IMR-90 (cell line): ENCODE measurements at regions not wholly inside any gene's neighbourhood (a gene's known extent, or its start where the extent isn't known, plus 50 kb on each side); places are given as distances from the start of the nearest gene placed in this dataset.

ENCODE experiments used
- ATAC-seq: fragments of 200-7000 bp; cut with Tn5 transposase; 2 replicates; pipeline ENCODE4 v1.9.1; 2020; ENCODE audit warnings: low read depth, mild to moderate bottlenecking, moderate library complexity
- BruUV-seq: library from RNA; stranded (reverse); fragments of 400-500 nt; replicated peaks from 2 replicates; lab custom pipeline; 2021; lab: Mats Ljungman, UMichigan
- CTCF ChIA-PET: fragments of 300-600 bp; formaldehyde crosslinking; extraction: SDS; loops from one replicate; lab custom pipeline; 2021; ENCODE audit warnings: antibody characterized with exemption; lab: Yijun Ruan, JAX
- POLR2A ChIA-PET: fragments of 300-600 bp; sonication (Branson Sonifier 250); formaldehyde crosslinking; loops from one replicate; lab custom pipeline; 2022; ENCODE audit warnings: antibody characterized with exemption; ENCODE audit not compliant: unreplicated experiment; lab: Charles Lee
- DNase-seq: peaks from one replicate; pipeline ENCODE4 v3.0.0; 2013
- H2AFZ ChIP-seq: replicated peaks from 2 replicates; pipeline ENCODE3; 2013; ENCODE audit warnings: low read length, mild to moderate bottlenecking; ENCODE audit not compliant: poor library complexity
- H2AK5ac ChIP-seq: 2 replicates; pipeline ENCODE4 v1.6.1; 2013; ENCODE audit warnings: low read depth, low read length, inconsistent platforms
- H2AK9ac ChIP-seq: replicated peaks from 2 replicates; pipeline ENCODE3; 2013; ENCODE audit warnings: mild to moderate bottlenecking, low read depth, low read length, moderate library complexity; ENCODE audit not compliant: poor library complexity
- H2BK120ac ChIP-seq: 2 replicates; pipeline ENCODE4 v1.6.1; 2013; ENCODE audit warnings: low read depth, low read length, inconsistent platforms
- H2BK15ac ChIP-seq: 3 replicates; pipeline ENCODE4 v1.6.1; 2013; ENCODE audit warnings: low read depth, low read length, inconsistent platforms
- H2BK20ac ChIP-seq: 2 replicates; pipeline ENCODE4 v1.6.1; 2013; ENCODE audit warnings: low read depth, mild to moderate bottlenecking, inconsistent platforms, low read length, moderate library complexity
- H2BK5ac ChIP-seq: 2 replicates; pipeline ENCODE4 v1.6.1; 2013; ENCODE audit warnings: mild to moderate bottlenecking, low read depth, low read length, inconsistent platforms; ENCODE audit not compliant: poor library complexity, severe bottlenecking
- H3K14ac ChIP-seq: replicated peaks from 2 replicates; pipeline ENCODE4 v1.6.1; 2013; ENCODE audit warnings: low read depth, low read length, inconsistent platforms
- H3K18ac ChIP-seq: 2 replicates; pipeline ENCODE4 v1.6.1; 2013; ENCODE audit warnings: low read depth, low read length, control low read depth
- H3K23ac ChIP-seq: 2 replicates; pipeline ENCODE4 v1.6.1; 2013; ENCODE audit warnings: low read depth, low read length, inconsistent platforms
- H3K27ac ChIP-seq: 2 replicates; pipeline ENCODE4 v1.5.1; 2013; ENCODE audit warnings: mild to moderate bottlenecking, control low read depth, low read length; ENCODE audit not compliant: insufficient read depth
- H3K27me3 ChIP-seq: 2 replicates; pipeline ENCODE4 v1.6.1; 2013; ENCODE audit warnings: low read length; ENCODE audit not compliant: control insufficient read depth, insufficient read depth
- H3K36me3 ChIP-seq: 2 replicates; pipeline ENCODE4 v1.6.1; 2013; ENCODE audit warnings: low read length, mixed read lengths; ENCODE audit not compliant: control insufficient read depth, insufficient read depth
- H3K4ac ChIP-seq: 2 replicates; pipeline ENCODE4 v1.6.1; 2013; ENCODE audit warnings: low read depth, low read length, inconsistent platforms
- H3K4me1 ChIP-seq: 2 replicates; pipeline ENCODE4 v1.6.1; 2013; ENCODE audit warnings: low read length, mixed read lengths; ENCODE audit not compliant: control insufficient read depth, insufficient read depth
- H3K4me2 ChIP-seq: 2 replicates; pipeline ENCODE4 v1.6.1; 2013; ENCODE audit warnings: low read depth, mild to moderate bottlenecking, control low read depth, low read length, moderate library complexity
- H3K4me3 ChIP-seq: 2 replicates; pipeline ENCODE4 v1.5.1; 2013; ENCODE audit warnings: low read depth, mild to moderate bottlenecking, control low read depth, low read length, moderate library complexity; ENCODE audit not compliant: insufficient read depth
- H3K56ac ChIP-seq: 2 replicates; pipeline ENCODE4 v1.6.1; 2013; ENCODE audit warnings: low read length, inconsistent platforms; ENCODE audit not compliant: insufficient read depth; ENCODE audit errors: extremely low read depth
- H3K79me1 ChIP-seq, 2 experiments: 2 replicates each; pipeline ENCODE4 v1.6.1; 2013; ENCODE audit warnings: low read length in 2 of 2, inconsistent platforms in 1 of 2, low read depth in 1 of 2
- H3K9ac ChIP-seq: 2 replicates; pipeline ENCODE4 v1.6.1; 2013; ENCODE audit warnings: low read depth, low read length, control low read depth
- H3K9me1 ChIP-seq: 2 replicates; pipeline ENCODE4 v1.6.1; 2013; ENCODE audit warnings: low read length, inconsistent platforms; ENCODE audit not compliant: insufficient read depth
- H3K9me3 ChIP-seq: 2 replicates; pipeline ENCODE4 v1.6.1; 2013; ENCODE audit warnings: low read length; ENCODE audit not compliant: control insufficient read depth, insufficient read depth
- H4K20me1 ChIP-seq: 2 replicates; pipeline ENCODE4 v1.6.1; 2013; ENCODE audit warnings: low read length, inconsistent platforms; ENCODE audit not compliant: insufficient read depth
- H4K5ac ChIP-seq: 2 replicates; pipeline ENCODE4 v1.6.1; 2013; ENCODE audit warnings: mild to moderate bottlenecking, low read depth, low read length, control low read depth
- H4K8ac ChIP-seq, 2 experiments: 2 replicates each; pipeline ENCODE4 v1.6.1; 2013; ENCODE audit warnings: low read depth in 2 of 2, low read length in 2 of 2, control low read depth in 1 of 2, inconsistent platforms in 1 of 2
- H4K91ac ChIP-seq: 2 replicates; pipeline ENCODE4 v1.6.1; 2013; ENCODE audit warnings: low read depth, low read length, inconsistent platforms; ENCODE audit not compliant: insufficient read depth
- BHLHE40 ChIP-seq: fragments of 150-350 bp; IDR thresholded peaks from 2 replicates; pipeline ENCODE4 v1.6.1; 2016; ENCODE audit warnings: mild to moderate bottlenecking, low read depth, low read length
- CEBPB ChIP-seq: IDR thresholded peaks from 2 replicates; pipeline ENCODE4 v1.6.1; 2012; ENCODE audit warnings: low read depth, low read length, improper control_type of control experiment
- RAD21 ChIP-seq: IDR thresholded peaks from 2 replicates; pipeline ENCODE4 v1.6.1; 2012; ENCODE audit warnings: low read length, improper control_type of control experiment
- WGBS, 2 experiments: methylation state at CpG; one replicate each; pipeline versions ENCODE4 v1.1.5 to v1.1.7; 2013; ENCODE audit warnings: missing lambda C conversion rate in 2 of 2; ENCODE audit not compliant: insufficient read length in 1 of 2; ENCODE audit errors: extremely low coverage in 2 of 2; 5-methylcytosine and 5-hydroxymethylcytosine counted together
- dilution Hi-C: fragments of 300-500 bp; cut with HindIII; formaldehyde crosslinking; loops from one replicate; pipeline ENCODE4 v1.14.3; 2018; ENCODE audit warnings: low sequenced_read_pairs; ENCODE audit not compliant: unreplicated experiment
- in situ Hi-C: fragments of 300-500 bp; cut with MboI; formaldehyde crosslinking; loops from 3 replicates; pipeline ENCODE4 v1.14.3; 2019; ENCODE audit warnings: low sequenced_read_pairs, inconsistent platforms, mixed read lengths
- intact Hi-C: fragments of 100-400 bp; cut with micrococcal nuclease; formaldehyde crosslinking; loops from 2 replicates; pipeline ENCODE4 v1.10.0; 2022

- Histone ChIP-seq H3K23ac (no peak overlapping the region), H3K36me3 (no peaks in the 10 kb centered on the region), H2AK5ac (no peak overlapping the region), H3K4me1 (no peaks in the 10 kb centered on the region), H3K27ac (no peak overlapping the region), H4K8ac (no peak overlapping the region), H3K27me3 (peaks cover 2% of the 10 kb centered on the region; the same call in 1 of the 2 replicates), H4K91ac (no peak overlapping the region), H2BK5ac (no peak overlapping the region), H3K9me1 (no peaks in the 10 kb centered on the region; the same call in 1 of the 2 replicates), H3K4ac (no peak overlapping the region), H2AK9ac (no peak overlapping the region), H3K9me3 (no peaks in the 10 kb centered on the region), H2BK120ac (no peak overlapping the region), H4K20me1 (no peaks in the 10 kb centered on the region), H3K4me2 (no peak overlapping the region), H3K18ac (no peak overlapping the region), H2AFZ (no peak overlapping the region), H3K4me3 (no peak overlapping the region), H4K5ac (no peak overlapping the region), H3K79me1 (no peaks in the 10 kb centered on the region), H2BK15ac (no peak overlapping the region), H3K14ac (no peak overlapping the region), H3K9ac (no peak overlapping the region), H3K56ac (no peak overlapping the region), H2BK20ac (no peak overlapping the region)
- dilution Hi-C loops (no loop called here), in situ Hi-C loops (no loop called here), intact Hi-C loops (no loop called here)
- ChIA-PET CTCF (no interaction called here), POLR2A (no interaction called here)
- DNase-seq: no peak
- no peak for TF ChIP-seq RAD21
- no peak for TF ChIP-seq CEBPB
- TF ChIP-seq BHLHE40: no peak
- no peak for ATAC-seq
- no TSS peak for BruUV-seq
- 100% methylated on average over 1 of the region's 4 CpGs; no CpG with 5 or more reads in 1 of the 2 experiments for WGBS, 2 experiments
These were observed 73.1 kb upstream of the UMPS start for GRCh38 chr3:124657138-124657537.
